Esophagus muscularis mucosa (tissue), 4 donors: ENCODE measurements at regions not wholly inside any gene's neighbourhood (a gene's known extent, or its start where the extent isn't known, plus 50 kb on each side); places are given as distances from the start of the nearest gene placed in this dataset.

ENCODE experiments used
- DNase-seq: peaks from one replicate; pipeline ENCODE4 v3.0.0-alpha.2; 2017; ENCODE audit errors: extremely low spot score
- H3K27ac ChIP-seq, 4 donors: fragments of 200-600 bp; sonication (generic); replicated peaks in 1 of 4; 1 replicate in 3 of 4; 2 replicates in 1 of 4; pipeline ENCODE4 v1.5.1; 2016 to 2019; ENCODE audit warnings: mild to moderate bottlenecking in 1 of 4
- H3K27me3 ChIP-seq, 4 donors: fragments of 200-600 bp; sonication (generic); one replicate each; pipeline versions ENCODE4 v1.5.1 to v1.6.0; 2016 to 2019
- H3K36me3 ChIP-seq, 4 donors: fragments of 200-600 bp; sonication (generic); one replicate each; pipeline ENCODE4 v1.5.1; 2016 to 2019
- H3K4me1 ChIP-seq, 4 donors: fragments of 200-600 bp; sonication (generic); one replicate each; pipeline ENCODE4 v1.5.1; 2016 to 2019
- H3K4me3 ChIP-seq, 4 donors: fragments of 200-600 bp; sonication (generic); 1 replicate in 2 of 4; 2 replicates in 2 of 4; pipeline ENCODE4 v1.5.1; 2016 to 2019; ENCODE audit warnings: mild to moderate bottlenecking in 4 of 4, moderate library complexity in 1 of 4
- H3K9me3 ChIP-seq, 4 donors: fragments of 200-600 bp; sonication (generic); 1 replicate in 3 of 4; 2 replicates in 1 of 4; pipeline ENCODE4 v1.5.1; 2016 to 2019
- CTCF ChIP-seq, 3 experiments: fragments of 200-600 bp in 2 of 3; fragments of 450-650 bp in 1 of 3; sonication (generic) in 2 of 3; IDR thresholded peaks; one replicate each; pipeline ENCODE4 v1.5.1; 2017 to 2019; ENCODE audit warnings: antibody characterized with exemption in 3 of 3, mild to moderate bottlenecking in 2 of 3, moderate library complexity in 1 of 3
- EP300 ChIP-seq: sonication (generic); formaldehyde crosslinking; IDR thresholded peaks from one replicate; pipeline ENCODE4 v1.6.1; 2017; ENCODE audit warnings: antibody characterized with exemption
- POLR2A ChIP-seq: fragments of 450-650 bp; IDR thresholded peaks from one replicate; pipeline ENCODE4 v1.6.1; 2017; ENCODE audit warnings: antibody characterized with exemption, moderate library complexity, mild to moderate bottlenecking, low read depth
- POLR2AphosphoS5 ChIP-seq, 2 donors: sonication (generic); formaldehyde crosslinking; IDR thresholded peaks; one replicate each; pipeline ENCODE4 v1.6.1; 2017; ENCODE audit warnings: antibody characterized with exemption in 2 of 2
- WGBS: methylation state at CpG from one replicate; pipeline ENCODE4 v1.1.5; 2018; 5-methylcytosine and 5-hydroxymethylcytosine counted together
- intact Hi-C: fragments of 100-400 bp; cut with DNase I; formaldehyde crosslinking; loops from one replicate; pipeline ENCODE4 v1.15.1; 2023

- DNase-seq: no peak
- Histone ChIP-seq H3K4me1 (no peaks in the 10 kb centered on the region), H3K27me3 (no peaks in the 10 kb centered on the region), H3K36me3 (no peaks in the 10 kb centered on the region), H3K4me3 (no peak overlapping the region), H3K27ac (no peak overlapping the region), H3K9me3 (no peaks in the 10 kb centered on the region)
- intact Hi-C loops: no loop called here
- WGBS: 92% methylated on average over 6 of the region's 6 CpGs
- no peak for TF ChIP-seq POLR2AphosphoS5 (IDR thresholded peaks at IDR 0.05)
- TF ChIP-seq CTCF (IDR thresholded peaks at IDR 0.05): no peak
- TF ChIP-seq EP300: no peak
- TF ChIP-seq POLR2A: no peak
Measured at GRCh38 chr5:169460896-169461295, 122.7 kb upstream of the SPDL1 start.

- TF ChIP-seq POLR2AphosphoS5 (IDR thresholded peaks at IDR 0.05): no peak
- no peak overlapping the region for H3K4me3 ChIP-seq
- H3K27me3 ChIP-seq: no peaks in the 10 kb centered on the region
- WGBS: 84% methylated on average over 1 of the region's 1 CpG
- H3K36me3 ChIP-seq: no peaks in the 10 kb centered on the region
- intact Hi-C loops: no loop called here
- no peaks in the 10 kb centered on the region for H3K4me1 ChIP-seq
- no peaks in the 10 kb centered on the region for H3K9me3 ChIP-seq
- DNase-seq: no peak
- no peak overlapping the region for H3K27ac ChIP-seq
Measured at GRCh38 chr5:169460123-169460522, 123.5 kb upstream of the SPDL1 start.

- no peak overlapping the region for H3K4me3 ChIP-seq
- no peaks in the 10 kb centered on the region for H3K4me1 ChIP-seq
- no peak overlapping the region for H3K27ac ChIP-seq
- no peaks in the 10 kb centered on the region for H3K36me3 ChIP-seq
- 42% methylated on average over 5 of the region's 5 CpGs for WGBS
- no peaks in the 10 kb centered on the region for H3K9me3 ChIP-seq
- no peak for DNase-seq
- TF ChIP-seq CTCF (IDR thresholded peaks at IDR 0.05): no peak
- no peak for TF ChIP-seq EP300
- TF ChIP-seq POLR2AphosphoS5 (IDR thresholded peaks at IDR 0.05): no peak
- TF ChIP-seq POLR2A: no peak
- intact Hi-C loops: no loop called here
- no peaks in the 10 kb centered on the region for H3K27me3 ChIP-seq
Measured at GRCh38 chr5:169458221-169458620, 125.4 kb upstream of the SPDL1 start.

GRCh38 chr5:169450464-169450863, 133.1 kb upstream of the SPDL1 start:
- WGBS: 68% methylated on average over 1 of the region's 1 CpG
- H3K4me1 ChIP-seq: no peaks in the 10 kb centered on the region
- no peaks in the 10 kb centered on the region for H3K36me3 ChIP-seq
- no peaks in the 10 kb centered on the region for H3K27me3 ChIP-seq
- intact Hi-C loops: no loop called here
- no peak overlapping the region for H3K27ac ChIP-seq
- H3K4me3 ChIP-seq: no peak overlapping the region
- H3K9me3 ChIP-seq: no peaks in the 10 kb centered on the region
- DNase-seq: peak; percentile 31
- TF ChIP-seq POLR2A (no peak), CTCF (IDR thresholded peaks at IDR 0.05) (no peak), EP300 (no peak), POLR2AphosphoS5 (IDR thresholded peaks at IDR 0.05) (no peak)

- intact Hi-C loops: no loop called here
- over 99% methylated on average over 6 of the region's 6 CpGs for WGBS
- Histone ChIP-seq H3K4me1 (no peaks in the 10 kb centered on the region), H3K36me3 (no peaks in the 10 kb centered on the region), H3K9me3 (no peaks in the 10 kb centered on the region), H3K27ac (no peak overlapping the region), H3K4me3 (no peak overlapping the region), H3K27me3 (no peaks in the 10 kb centered on the region)
- TF ChIP-seq POLR2AphosphoS5 (IDR thresholded peaks at IDR 0.05) (no peak), CTCF (IDR thresholded peaks at IDR 0.05) (no peak), POLR2A (no peak), EP300 (no peak)
- no peak for DNase-seq
Measured at GRCh38 chr5:169448826-169449225, 134.7 kb upstream of the SPDL1 start.
